Fibroblast of gingiva (primary cell): ENCODE measurements at regions not wholly inside any gene's neighbourhood (a gene's known extent, or its start where the extent isn't known, plus 50 kb on each side); places are given as distances from the start of the nearest gene placed in this dataset.
"Not testable (repeated sequence)": the region's sequence is repeated elsewhere in the genome, so short reads cannot be mapped to it uniquely, and the experiment has no call there.

ENCODE experiments used
- DNase-seq: peaks from one replicate; pipeline ENCODE4 v3.0.0-alpha.2; 2011; ENCODE audit warnings: low read depth

DNA sequence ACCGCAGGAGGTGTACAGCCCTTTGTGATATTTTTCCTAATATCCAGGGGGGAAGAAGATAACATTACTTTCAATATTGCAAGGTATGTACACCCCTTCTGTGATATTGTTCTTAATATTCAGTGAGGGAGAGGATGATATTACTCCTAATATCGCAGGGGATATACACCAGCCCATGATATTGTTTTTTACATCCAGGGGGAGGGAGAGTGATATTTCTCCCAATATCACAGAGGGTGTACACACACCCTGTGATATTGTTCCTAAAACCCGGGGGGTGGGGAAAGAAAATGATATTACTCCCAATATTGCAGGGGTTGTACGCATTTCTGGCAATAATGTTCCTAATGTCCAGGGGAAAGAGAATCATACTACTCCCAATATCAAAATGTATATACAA, 58.0 kb upstream of the SLC25A48 start:
- no peak for DNase-seq

DNA sequence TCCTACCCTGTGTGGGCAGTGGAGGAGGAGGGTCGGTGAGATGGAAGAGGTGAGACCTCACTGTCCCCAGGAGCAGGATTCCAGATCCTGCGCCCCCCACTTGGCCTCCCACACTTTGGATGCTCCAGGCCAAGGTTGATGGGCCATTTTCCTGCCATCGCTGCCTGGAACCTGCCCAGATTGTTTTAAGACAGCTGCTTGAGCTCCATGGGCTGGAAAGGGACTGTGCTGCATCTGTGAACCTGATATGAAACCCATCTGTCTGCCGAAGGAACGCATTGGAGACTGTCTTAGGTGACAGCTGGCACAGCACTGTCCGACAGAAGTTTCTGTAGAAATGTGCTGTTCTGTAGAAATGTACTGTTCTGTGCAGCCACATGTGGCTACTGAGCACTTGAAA, 72.7 kb upstream of the SLC25A48 start:
- DNase-seq, result no peak

GRCh38 chr5:135759149-135759784, 75.2 kb upstream of the SLC25A48 start:
- DNase-seq, result no peak

- DNase-seq, result no peak
Observed at GRCh38 chr5:135753990-135754389, 80.5 kb upstream of the SLC25A48 start.

DNA sequence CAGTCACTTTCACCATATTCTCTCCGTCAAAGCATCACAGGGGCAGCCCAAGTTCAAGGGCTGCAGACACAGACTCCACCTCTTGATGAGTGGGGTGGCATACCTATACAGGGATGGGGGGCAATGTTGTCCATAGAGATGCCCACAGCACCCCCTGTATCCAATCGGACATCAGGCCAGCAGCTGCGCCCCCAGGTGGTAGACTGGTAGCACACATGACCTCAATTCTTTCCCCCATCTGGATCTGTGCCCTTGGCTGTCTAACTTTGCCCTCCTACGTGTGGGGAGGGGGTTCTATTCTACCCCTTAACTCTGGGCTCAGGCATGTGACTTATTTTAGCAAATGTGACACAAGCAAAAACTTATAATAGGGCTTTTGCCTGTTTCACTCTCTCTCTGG, 84.0 kb upstream of the SLC25A48 start:
- no peak for DNase-seq

DNA sequence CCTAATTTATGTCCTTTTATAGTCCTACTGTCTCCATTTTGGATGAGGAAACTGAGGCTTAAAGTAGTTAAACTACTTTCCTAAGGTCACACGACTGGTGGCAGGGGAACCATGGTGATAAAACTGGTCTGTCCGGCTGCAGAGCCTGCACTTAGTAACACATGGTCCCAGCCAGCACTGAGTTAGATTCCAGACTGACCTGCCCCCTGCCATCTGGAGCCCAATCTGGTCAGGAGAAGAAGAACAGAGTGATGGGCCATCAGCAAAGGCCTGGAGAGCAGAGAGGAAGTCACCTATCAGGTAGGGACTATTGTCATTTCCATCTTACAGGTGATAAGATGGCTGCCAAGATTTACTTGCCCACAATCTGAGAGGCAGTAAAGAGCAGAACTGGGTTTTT, 86.6 kb upstream of the SLC25A48 start:
- DNase-seq, result no peak

DNA sequence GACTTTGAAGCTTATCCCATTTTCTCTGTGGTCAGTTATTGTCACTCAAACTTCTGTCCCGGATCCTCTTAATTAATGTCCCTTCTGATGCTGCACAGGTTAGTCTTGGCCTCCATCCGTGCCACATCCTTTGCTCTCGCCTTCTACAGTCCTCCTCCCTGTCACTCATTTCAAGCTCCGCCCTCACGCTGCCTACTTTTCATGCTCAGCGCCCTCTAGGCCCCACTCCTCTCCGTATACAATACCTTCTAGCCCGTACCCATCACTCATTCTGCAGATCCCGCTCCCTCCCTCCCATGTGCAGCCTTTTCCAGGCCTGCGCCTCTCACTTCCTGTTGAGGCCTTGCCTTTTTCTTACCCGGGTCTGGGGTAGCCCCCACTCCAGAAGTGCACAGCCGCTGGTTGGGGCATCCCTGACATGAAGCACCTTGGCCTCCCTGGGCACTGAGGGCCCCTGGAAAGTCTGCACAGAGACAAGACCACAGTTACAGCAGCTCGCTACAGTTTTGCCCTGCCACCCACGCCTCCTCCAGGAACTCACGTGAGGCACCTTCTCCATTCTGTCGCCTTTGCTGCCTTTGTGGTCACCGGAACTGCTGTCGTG, 88.5 kb upstream of the SLC25A48 start:
- no peak for DNase-seq

- DNase-seq, result no peak
Observed at GRCh38 chr5:135743705-135744411, 90.6 kb upstream of the SLC25A48 start.

- DNase-seq, result no peak
Observed at GRCh38 chr5:135743181-135743580, 91.3 kb upstream of the SLC25A48 start.

- DNase-seq, result not testable (repeated sequence)
Observed at GRCh38 chr5:135742240-135742639, 92.2 kb upstream of the SLC25A48 start.

- no peak for DNase-seq
Observed at GRCh38 chr5:135741040-135741439, 93.4 kb upstream of the SLC25A48 start.

DNA sequence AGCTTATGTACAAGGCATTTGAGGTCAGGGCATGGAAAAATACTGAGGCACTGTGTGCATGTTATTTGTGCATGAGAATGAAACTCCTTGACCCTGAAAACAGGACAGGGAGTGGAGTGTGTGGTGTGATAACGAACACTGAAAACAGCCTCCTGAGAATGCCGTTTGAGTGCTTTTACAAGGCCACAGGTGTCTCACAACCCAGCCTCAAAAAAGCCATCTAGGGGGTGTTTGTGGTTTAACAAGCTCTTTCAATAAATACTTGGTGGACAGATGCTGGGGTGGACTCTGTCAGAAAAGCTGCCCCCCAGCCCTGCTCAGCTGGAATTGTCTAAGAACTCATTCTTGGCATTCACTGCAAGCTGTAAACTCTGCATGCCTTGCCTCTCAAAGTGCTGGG, 94.0 kb upstream of the SLC25A48 start:
- DNase-seq, result no peak

- DNase-seq, result no peak
Observed at GRCh38 chr5:135739383-135739981, 95.0 kb upstream of the SLC25A48 start.

DNA sequence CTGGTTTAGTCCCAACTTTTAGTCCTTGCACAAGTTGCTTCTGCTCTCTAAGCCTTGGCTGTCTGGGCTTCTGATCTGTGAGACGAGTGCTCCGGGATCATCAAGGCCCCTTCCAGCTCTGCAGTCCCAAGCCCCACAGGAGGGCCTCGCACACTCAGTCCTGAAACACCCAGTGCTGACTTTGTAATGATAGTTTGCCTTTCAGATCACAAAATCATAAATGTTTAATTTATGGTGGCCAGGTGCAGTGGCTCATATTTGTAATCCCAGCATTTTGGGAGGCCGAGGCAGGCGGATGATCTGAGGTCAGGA, 95.9 kb upstream of the SLC25A48 start:
- no peak for DNase-seq

- no peak for DNase-seq
Observed at GRCh38 chr5:135737701-135738563, 96.5 kb upstream of the SLC25A48 start.

- not testable (repeated sequence) for DNase-seq
Observed at GRCh38 chr5:135736952-135737351, 97.5 kb upstream of the SLC25A48 start.

GRCh38 chr5:135735831-135736230, 98.6 kb upstream of the SLC25A48 start:
- no peak for DNase-seq

GRCh38 chr5:135734956-135735355, 99.5 kb upstream of the SLC25A48 start:
- DNase-seq, result not testable (repeated sequence)

GRCh38 chr5:135731034-135731433, 103.4 kb upstream of the SLC25A48 start:
- DNase-seq, result not testable (repeated sequence)

DNA sequence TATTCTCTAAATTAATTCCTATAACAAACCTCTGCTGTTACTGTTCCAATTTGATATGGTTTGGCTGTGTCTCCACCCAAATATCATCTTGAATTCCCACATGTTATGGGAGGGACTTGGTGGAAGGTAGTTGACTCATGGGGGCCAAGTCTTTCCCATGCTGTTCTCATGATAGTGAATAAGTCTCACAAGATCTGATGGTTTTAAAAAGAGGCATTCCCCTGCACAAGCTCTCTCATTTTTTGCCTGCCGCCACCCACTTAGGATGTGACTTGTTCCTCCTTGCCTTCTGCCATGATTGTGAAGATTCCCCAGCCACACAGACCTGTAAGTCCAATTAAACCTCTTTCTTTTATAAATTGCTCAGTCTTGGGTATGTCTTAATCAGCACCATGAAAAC, 104.3 kb upstream of the SLC25A48 start:
- not testable (repeated sequence) for DNase-seq

DNA sequence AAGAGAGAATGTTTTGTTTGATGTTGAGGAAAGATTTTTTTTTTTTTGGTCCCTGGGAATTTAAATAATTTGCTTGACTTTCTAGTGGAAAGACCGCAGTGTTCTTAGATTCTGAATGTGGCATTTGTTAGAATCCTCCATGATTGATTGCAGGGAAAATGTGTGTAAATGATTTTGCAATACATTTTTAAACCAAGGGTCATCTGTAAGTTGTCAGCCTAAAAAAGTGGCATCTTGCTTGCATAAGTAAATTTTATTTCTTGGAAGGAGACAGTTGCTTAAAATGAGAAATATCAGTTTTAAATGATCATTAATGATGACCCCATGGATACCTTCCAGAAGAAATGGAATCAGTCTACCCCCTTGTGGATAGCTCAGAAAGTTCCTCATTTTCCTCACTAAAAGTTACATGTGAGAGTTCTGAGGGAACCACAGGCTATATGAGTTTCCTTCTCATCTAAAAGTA, 105.1 kb upstream of the SLC25A48 start:
- no peak for DNase-seq

DNA sequence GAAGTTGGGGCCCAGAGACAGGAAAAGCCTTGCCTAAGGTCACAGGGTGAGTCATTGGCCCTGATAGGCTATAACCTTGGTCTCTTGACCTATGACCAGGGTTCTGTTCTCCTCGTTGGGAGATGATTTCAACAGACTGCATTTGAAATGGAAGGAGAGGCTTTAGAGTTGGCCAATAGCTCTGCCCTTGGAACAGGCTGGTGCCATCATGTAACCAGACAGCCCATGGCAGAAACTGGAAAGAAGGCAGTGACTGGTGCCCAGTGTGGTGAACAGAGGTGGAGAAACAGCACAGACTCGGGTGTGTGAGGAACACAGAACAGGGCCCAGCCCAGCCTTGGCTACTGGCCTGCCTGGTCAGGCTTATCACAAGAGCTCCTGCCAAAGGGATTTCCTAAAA, 109.8 kb upstream of the SLC25A48 start:
- no peak for DNase-seq
